ENCODE measurements at regions not wholly inside any gene's neighbourhood (a gene's known extent, or its start where the extent isn't known, plus 50 kb on each side); places are given as distances from the start of the nearest gene placed in this dataset.
"Not testable (repeated sequence)": the region's sequence is repeated elsewhere in the genome, so short reads cannot be mapped to it uniquely, and the experiment has no call there.

- DNase-seq = no peak
- no peaks in the 10 kb centered on the region for H3K27me3 ChIP-seq
- H3K36me3 ChIP-seq (replicated peaks in 1 of 2) = no peaks in the 10 kb centered on the region
- no peak overlapping the region for H3K27ac ChIP-seq
- no peak for TF ChIP-seq POLR2A (IDR thresholded peaks at IDR 0.05)
- no peak for TF ChIP-seq CTCF (IDR thresholded peaks at IDR 0.05)
- no peaks in the 10 kb centered on the region for H3K4me1 ChIP-seq (replicated peaks in 1 of 2)
- intact Hi-C loops (cut with DNase I) = no loop called here
- WGBS, 4 donors = 68 to 84% (median 80%) methylated on average over 7 to 12 of the region's 12 CpGs
- H3K9me3 ChIP-seq (replicated peaks in 1 of 3) = peaks cover 0 to 7% (median 0%) of the 10 kb centered on the region in 3 donors
- H3K4me3 ChIP-seq = no peak overlapping the region
Observed at GRCh38 chr11:71322192-71322735, 69.9 kb upstream of the SHANK2 start.

- TF ChIP-seq POLR2A (IDR thresholded peaks at IDR 0.05) = no peak
- TF ChIP-seq CTCF (IDR thresholded peaks at IDR 0.05) = no peak
- intact Hi-C loops (cut with DNase I) = no loop called here
- 60 to 77% (median 62%) methylated on average over 6 to 11 of the region's 11 CpGs for WGBS, 4 donors
Observed at GRCh38 chr11:71321433-71322191, 69.2 kb upstream of the SHANK2 start.

GRCh38 chr11:71316701-71317100 is 64.3 kb upstream of the SHANK2 start:
- no peak for DNase-seq
- TF ChIP-seq CTCF (IDR thresholded peaks at IDR 0.05) (no peak), POLR2A (IDR thresholded peaks at IDR 0.05) (no peak)
- no peaks in the 10 kb centered on the region for H3K36me3 ChIP-seq (replicated peaks in 1 of 2)
- intact Hi-C loops (cut with DNase I) = no loop called here
- H3K4me1 ChIP-seq (replicated peaks in 1 of 2) = no peaks in the 10 kb centered on the region
- 88 to 95% (median 91%) methylated on average over 1 of the region's 1 CpG for WGBS, 4 donors
- H3K9me3 ChIP-seq (replicated peaks in 1 of 3) = peaks cover 0 to 7% (median 0%) of the 10 kb centered on the region in 3 donors
- no peaks in the 10 kb centered on the region for H3K27me3 ChIP-seq
- no peak overlapping the region for H3K27ac ChIP-seq
- H3K4me3 ChIP-seq = no peak overlapping the region

More at GRCh38 chr11:71321433-71322191, 69.2 kb upstream of the SHANK2 start:
- Histone ChIP-seq H3K27ac (no peak overlapping the region), H3K27me3 (no peaks in the 10 kb centered on the region), H3K4me1 (replicated peaks in 1 of 2) (no peaks in the 10 kb centered on the region), H3K4me3 (no peak overlapping the region), H3K9me3 (replicated peaks in 1 of 3) (peaks cover 0 to 7% (median 0%) of the 10 kb centered on the region in 3 donors), H3K36me3 (replicated peaks in 1 of 2) (no peaks in the 10 kb centered on the region)
- no peak for DNase-seq

- WGBS, 4 donors = 79 to 94% (median 84%) methylated on average over 8 to 9 of the region's 9 CpGs
- DNase-seq = peak in 1 of 7 donors; percentile 5
- H3K36me3 ChIP-seq (replicated peaks in 1 of 2); intact Hi-C loops (cut with DNase I); H3K27me3 ChIP-seq; H3K9me3 ChIP-seq (replicated peaks in 1 of 3); H3K4me1 ChIP-seq (replicated peaks in 1 of 2); H3K4me3 ChIP-seq; H3K27ac ChIP-seq: not testable (repeated sequence)
Observed at GRCh38 chr11:71312616-71313015, 60.2 kb upstream of the SHANK2 start.

Data from adrenal gland (tissue), 9 donors.